ENCODE measurements at regions not wholly inside any gene's neighbourhood (a gene's known extent, or its start where the extent isn't known, plus 50 kb on each side); places are given as distances from the start of the nearest gene placed in this dataset.

GRCh38 chr2:8620611-8621382 is 61.1 kb upstream of the ID2 start:
- no peak for TF ChIP-seq CTCF (conservative IDR thresholded peaks at IDR 0.05; ENCODE audit: low read depth, low read length)
- TF ChIP-seq EZH2 (IDR thresholded peaks at IDR 0.05; ENCODE audit: borderline replicate concordance, low read depth, low read length, poor library complexity, severe bottlenecking), result no peak
